ENCODE measurements at regions not wholly inside any gene's neighbourhood (a gene's known extent, or its start where the extent isn't known, plus 50 kb on each side); places are given as distances from the start of the nearest gene placed in this dataset.

- TF ChIP-seq CTCF (IDR thresholded peaks at IDR 0.05) (no peak), POLR2A (IDR thresholded peaks at IDR 0.05) (no peak)
Measured at GRCh38 chr1:80251591-80251990, 1245.1 kb upstream of the ADGRL4 start.

Measured in right lobe of liver (tissue), 4 donors.